CD4-positive, alpha-beta T cell treated with Interleukin-2 at 100 ng/mL for 4 hours (primary cell): ENCODE measurements at regions not wholly inside any gene's neighbourhood (a gene's known extent, or its start where the extent isn't known, plus 50 kb on each side); places are given as distances from the start of the nearest gene placed in this dataset.
"Not testable (repeated sequence)": the region's sequence is repeated elsewhere in the genome, so short reads cannot be mapped to it uniquely, and the experiment has no call there.

Experiments
- DNase-seq: peaks from one replicate; pipeline ENCODE4 v3.0.0-alpha.2; 2020; ENCODE audit warnings: low spot score

DNA sequence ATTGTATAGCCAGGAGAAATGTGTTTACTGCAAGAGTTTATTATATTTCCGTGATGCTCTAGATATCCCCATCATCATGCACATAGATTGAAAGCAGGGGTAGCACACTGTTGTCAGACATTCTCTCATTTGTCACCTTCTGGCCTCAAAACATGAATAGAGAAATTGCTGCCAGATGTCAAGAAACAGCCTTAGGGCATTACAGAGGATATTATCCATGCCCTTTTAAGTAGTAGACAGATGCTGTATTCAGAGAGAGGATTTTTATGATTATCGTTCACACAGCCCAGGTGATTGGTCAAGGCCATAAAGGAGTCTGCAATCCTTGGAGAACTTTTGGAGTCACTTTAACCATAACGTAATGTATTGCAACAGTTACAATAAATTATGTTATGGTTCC is 1961.5 kb upstream of the TENM3 start:
- DNase-seq, result no peak

- DNase-seq, result no peak
These were observed 1958.9 kb upstream of the TENM3 start for GRCh38 chr4:180284267-180284666.

- DNase-seq, result no peak
These were observed 1957.4 kb upstream of the TENM3 start for GRCh38 chr4:180285796-180286195.

DNA sequence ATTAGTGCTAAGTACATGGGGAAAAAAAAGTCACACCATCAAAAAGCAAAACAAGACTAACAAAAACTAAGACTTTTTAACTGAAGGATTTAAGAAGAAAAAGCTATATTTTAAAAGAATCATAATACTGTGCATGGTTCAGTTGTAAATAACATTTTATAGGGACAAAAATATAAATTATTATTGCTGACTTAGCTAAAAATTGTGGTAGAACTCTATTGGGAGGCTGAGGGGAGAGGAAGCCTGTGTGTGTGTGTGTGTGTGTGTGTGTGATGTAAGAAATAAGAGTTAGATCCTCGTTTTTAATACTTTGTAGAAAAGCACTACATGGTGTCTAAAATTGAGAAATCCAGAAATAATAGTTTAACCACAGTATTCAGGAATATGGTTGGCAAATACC is 1950.9 kb upstream of the TENM3 start:
- no peak for DNase-seq

DNA sequence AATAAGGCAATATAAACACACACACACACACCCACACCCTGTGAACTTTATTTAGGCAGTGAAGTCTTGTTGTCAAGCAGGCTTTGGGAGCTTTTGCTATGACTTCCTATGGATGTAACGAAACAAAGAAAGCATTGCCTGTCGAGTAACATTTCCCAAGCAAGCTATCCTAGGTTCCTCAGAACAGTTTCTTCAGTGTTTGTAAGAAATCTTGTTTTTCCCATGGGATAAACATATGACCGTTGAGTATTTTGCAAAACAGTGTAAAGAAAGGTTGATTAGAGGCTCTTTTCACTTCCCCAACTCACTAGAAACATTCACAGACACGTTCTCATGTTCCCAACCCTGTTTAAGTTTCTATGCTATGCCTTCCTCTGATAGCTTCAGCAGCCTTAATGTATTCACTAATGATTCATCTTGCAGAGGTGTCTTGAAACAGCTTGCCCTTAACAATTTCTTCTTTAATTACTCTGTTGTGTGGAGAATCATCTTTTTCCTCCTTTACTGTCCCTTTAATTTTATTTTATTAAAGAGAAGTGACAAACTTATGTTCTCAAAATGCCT is 1947.1 kb upstream of the TENM3 start:
- no peak for DNase-seq

- no peak for DNase-seq
These were observed 1938.9 kb upstream of the TENM3 start for GRCh38 chr4:180304321-180304720.

- DNase-seq, result no peak
These were observed 1932.6 kb upstream of the TENM3 start for GRCh38 chr4:180310616-180311015.

DNA sequence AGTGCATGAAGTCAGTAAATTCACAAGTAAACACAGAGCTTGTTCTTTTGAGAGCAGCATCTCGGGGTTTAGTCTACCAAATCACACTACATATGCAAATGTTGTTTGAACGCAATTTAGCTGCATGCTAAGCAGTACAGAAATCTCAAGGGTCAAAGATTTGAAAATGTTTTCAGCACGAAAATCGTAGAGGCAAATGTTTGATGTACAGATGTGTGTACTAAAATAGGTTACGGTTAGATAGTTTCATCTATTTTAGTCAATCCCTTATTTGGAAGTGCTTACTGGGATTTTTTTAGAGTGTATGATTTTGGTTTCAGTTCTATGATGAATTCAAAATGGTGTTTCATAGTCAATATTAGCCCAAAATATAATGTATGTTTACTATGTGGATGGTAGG is 1928.2 kb upstream of the TENM3 start:
- no peak for DNase-seq

DNA sequence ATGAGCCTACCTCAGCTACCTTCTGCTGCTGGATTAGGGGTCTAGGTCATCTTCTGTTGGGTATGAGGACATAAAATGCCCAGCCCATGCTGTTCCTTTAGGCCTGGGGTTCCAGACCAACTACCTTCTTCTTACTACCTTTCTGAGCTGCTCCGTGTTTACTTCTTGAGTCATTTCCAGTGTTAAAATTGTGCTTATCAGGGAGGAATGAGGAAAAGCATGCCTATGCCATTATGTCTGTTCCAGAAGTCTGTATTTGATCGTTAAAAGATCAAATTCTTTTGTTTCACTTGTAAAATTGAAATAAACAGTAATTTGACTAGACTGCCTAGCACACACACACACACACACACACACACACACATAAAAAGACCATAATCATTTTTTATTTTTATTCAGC is 1912.7 kb upstream of the TENM3 start:
- no peak for DNase-seq

GRCh38 chr4:180333162-180333561 is 1910.0 kb upstream of the TENM3 start:
- no peak for DNase-seq

- no peak for DNase-seq
These were observed 1907.6 kb upstream of the TENM3 start for GRCh38 chr4:180335566-180335965.

- no peak for DNase-seq
These were observed 1906.6 kb upstream of the TENM3 start for GRCh38 chr4:180336494-180337090.

GRCh38 chr4:180341926-180342325 is 1901.3 kb upstream of the TENM3 start:
- no peak for DNase-seq

- no peak for DNase-seq
These were observed 1892.3 kb upstream of the TENM3 start for GRCh38 chr4:180350901-180351300.

- DNase-seq, result no peak
These were observed 1886.4 kb upstream of the TENM3 start for GRCh38 chr4:180356766-180357165.

- DNase-seq, result not testable (repeated sequence)
These were observed 1883.1 kb upstream of the TENM3 start for GRCh38 chr4:180360113-180360512.

DNA sequence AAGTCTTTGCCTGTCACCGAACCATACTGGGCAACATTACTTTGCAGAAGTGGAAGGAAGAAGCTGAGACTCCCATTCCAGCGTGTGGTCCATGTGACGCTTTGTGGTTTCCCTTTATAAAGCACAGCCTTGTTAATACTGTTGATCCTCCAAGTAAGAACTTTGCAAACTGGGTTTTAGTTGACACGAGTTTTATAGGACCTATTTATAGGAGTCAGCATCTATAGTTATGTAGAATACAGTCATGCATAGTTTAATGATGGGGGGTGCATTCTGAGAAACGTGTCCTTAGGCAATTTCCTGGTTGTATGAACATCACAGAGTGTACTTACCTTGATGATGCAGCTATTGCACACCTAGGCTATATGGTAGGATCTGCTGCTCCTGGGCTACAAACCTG is 1879.4 kb upstream of the TENM3 start:
- no peak for DNase-seq

DNA sequence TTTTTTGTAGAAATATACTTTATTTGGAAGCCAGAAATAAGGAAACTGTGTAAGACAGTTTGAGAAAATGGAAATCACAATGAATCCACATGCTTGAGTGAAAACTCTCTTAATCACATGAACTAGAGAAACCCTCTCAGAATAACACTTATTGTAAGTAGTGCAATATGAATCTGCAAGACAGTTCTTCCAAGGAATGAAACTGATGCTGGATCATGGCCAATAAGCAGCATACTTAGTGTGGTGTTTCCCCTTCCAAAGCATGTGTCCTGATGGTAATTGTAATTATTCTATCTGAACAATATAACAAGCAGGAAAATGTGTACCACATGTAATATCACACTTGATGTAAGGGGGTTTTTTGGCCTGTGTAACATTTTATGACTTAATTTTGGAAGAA is 1870.5 kb upstream of the TENM3 start:
- DNase-seq, result no peak

DNA sequence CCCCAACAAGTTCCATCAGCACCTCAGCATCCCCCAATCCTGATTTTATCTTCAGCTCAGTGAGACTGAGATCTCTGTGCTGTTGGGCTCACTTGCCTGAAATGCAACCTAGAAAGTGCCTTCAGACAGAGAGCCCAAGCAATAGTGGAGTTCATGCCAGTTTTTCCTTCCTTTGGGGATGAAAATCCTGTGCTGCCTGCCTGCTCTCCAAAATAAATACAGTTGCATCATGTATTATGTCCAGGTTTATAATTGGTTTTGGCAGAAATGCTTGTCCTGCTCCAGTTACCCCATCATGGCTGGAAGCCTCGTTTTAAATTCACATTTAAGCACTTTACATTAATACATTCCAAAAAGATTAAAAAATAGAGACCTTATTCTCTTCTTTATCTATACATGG is 1865.5 kb upstream of the TENM3 start:
- no peak for DNase-seq

GRCh38 chr4:180380733-180381132 is 1862.5 kb upstream of the TENM3 start:
- no peak for DNase-seq

DNA sequence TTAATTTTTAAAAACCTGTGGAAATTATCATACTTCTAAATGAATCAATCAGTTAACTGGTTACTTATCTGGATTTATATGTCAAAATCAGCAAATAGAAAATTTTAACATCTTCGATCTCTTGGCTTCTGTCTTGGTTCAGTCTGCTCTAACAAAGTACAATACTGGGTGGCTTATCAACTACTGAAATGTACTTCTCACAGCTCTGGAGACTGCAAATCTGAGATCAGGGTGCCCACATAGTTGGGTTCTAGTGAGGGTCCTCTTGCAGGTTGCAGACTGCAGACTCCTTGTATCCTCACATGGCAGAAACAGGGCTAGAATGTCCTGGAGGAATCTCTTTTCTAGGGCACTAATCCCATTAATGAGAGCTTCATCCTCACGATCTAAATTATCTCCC is 1851.6 kb upstream of the TENM3 start:
- DNase-seq, result no peak

GRCh38 chr4:180394312-180394711 is 1848.9 kb upstream of the TENM3 start:
- DNase-seq, result no peak

DNA sequence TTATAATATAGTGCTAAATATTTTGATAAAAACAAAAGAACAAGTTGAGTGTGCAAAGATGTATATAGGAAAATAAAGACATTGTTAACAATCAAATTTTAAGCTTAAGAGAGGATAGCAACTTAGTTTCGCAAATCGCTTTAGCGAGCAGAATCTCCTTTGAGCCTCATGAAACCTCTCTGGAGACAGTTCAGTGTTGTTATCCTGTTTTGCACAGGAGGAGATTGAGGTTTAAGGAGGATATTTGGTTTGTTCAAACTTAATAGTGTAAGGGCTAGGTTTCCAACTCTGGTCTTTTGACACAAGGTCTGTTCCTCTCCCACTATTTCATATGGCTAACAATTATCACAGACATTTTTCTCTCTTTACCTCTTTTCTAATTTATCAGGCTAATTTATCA is 1848.5 kb upstream of the TENM3 start:
- DNase-seq, result no peak

DNA sequence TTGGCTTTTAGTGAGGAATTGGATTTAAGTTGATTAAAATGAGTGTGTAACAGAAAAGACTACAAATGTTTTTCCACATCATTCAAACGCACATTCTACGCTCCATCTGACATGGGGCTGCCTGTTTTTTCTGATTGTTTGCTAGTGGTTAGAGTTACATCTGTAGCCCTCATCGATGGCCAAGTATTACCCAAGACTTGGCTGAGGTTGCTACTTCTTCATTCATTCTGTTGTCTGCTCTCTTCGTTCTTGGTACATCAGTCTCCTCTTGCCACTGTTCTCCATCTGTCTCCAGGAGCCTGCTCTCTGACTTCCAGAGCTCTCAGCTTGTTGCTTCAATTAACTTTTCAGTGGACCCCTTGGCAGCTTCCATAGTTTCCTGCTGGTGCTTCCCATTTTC is 1844.6 kb upstream of the TENM3 start:
- no peak for DNase-seq
